Cardiac muscle cell (in vitro differentiated cells and primary cell): ENCODE measurements at regions not wholly inside any gene's neighbourhood (a gene's known extent, or its start where the extent isn't known, plus 50 kb on each side); places are given as distances from the start of the nearest gene placed in this dataset.

ENCODE experiments used
- DNase-seq, 2 donors: peaks; one replicate each; pipeline versions ENCODE4 v3.0.0 to v3.0.0-alpha.2; 2010 to 2017; ENCODE audit warnings: low read depth in 1 of 2, low spot score in 1 of 2
- H3K27ac ChIP-seq: fragments of 200-600 bp; sonication (generic); 2 replicates; pipeline ENCODE4 v1.5.1; 2016
- H3K27me3 ChIP-seq: fragments of 200-600 bp; sonication (generic); 2 replicates; pipeline ENCODE4 v1.6.0; 2016; ENCODE audit warnings: control low read depth
- H3K36me3 ChIP-seq: fragments of 200-600 bp; sonication (generic); 2 replicates; pipeline ENCODE4 v1.5.1; 2016; ENCODE audit warnings: control low read depth
- H3K4me1 ChIP-seq: fragments of 200-600 bp; sonication (generic); 2 replicates; pipeline ENCODE4 v1.8.1; 2017; ENCODE audit warnings: low read depth, mild to moderate bottlenecking, mixed run types
- H3K4me3 ChIP-seq: fragments of 200-600 bp; sonication (generic); 2 replicates; pipeline ENCODE4 v1.5.1; 2016; ENCODE audit warnings: mild to moderate bottlenecking
- H3K9me3 ChIP-seq: fragments of 200-600 bp; sonication (generic); 2 replicates; pipeline ENCODE4 v1.5.1; 2017; ENCODE audit warnings: low read depth, mild to moderate bottlenecking, control low read depth
- TF ChIP-seq, protein P1 (sequence below): IDR thresholded peaks from 2 replicates; pipeline ENCODE4 v1.5.1; 2012; ENCODE audit warnings: low read depth, mild to moderate bottlenecking, low read length

GRCh38 chr3:148532326-148532725 is 165.4 kb upstream of the AGTR1 start:
- H3K9me3 ChIP-seq: no peaks in the 10 kb centered on the region
- no peaks in the 10 kb centered on the region for H3K36me3 ChIP-seq
- no peak overlapping the region for H3K27ac ChIP-seq
- TF ChIP-seq, protein P1, sequence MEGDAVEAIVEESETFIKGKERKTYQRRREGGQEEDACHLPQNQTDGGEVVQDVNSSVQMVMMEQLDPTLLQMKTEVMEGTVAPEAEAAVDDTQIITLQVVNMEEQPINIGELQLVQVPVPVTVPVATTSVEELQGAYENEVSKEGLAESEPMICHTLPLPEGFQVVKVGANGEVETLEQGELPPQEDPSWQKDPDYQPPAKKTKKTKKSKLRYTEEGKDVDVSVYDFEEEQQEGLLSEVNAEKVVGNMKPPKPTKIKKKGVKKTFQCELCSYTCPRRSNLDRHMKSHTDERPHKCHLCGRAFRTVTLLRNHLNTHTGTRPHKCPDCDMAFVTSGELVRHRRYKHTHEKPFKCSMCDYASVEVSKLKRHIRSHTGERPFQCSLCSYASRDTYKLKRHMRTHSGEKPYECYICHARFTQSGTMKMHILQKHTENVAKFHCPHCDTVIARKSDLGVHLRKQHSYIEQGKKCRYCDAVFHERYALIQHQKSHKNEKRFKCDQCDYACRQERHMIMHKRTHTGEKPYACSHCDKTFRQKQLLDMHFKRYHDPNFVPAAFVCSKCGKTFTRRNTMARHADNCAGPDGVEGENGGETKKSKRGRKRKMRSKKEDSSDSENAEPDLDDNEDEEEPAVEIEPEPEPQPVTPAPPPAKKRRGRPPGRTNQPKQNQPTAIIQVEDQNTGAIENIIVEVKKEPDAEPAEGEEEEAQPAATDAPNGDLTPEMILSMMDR: no peak
- H3K27me3 ChIP-seq: no peaks in the 10 kb centered on the region
- DNase-seq: peak in 1 of 2 donors; percentile 3
- H3K4me3 ChIP-seq: no peak overlapping the region
- H3K4me1 ChIP-seq: no peaks in the 10 kb centered on the region

GRCh38 chr3:148532774-148533173 is 164.9 kb upstream of the AGTR1 start:
- H3K4me3 ChIP-seq: no peak overlapping the region
- DNase-seq: no peak
- H3K9me3 ChIP-seq: no peaks in the 10 kb centered on the region
- no peaks in the 10 kb centered on the region for H3K27me3 ChIP-seq
- no peaks in the 10 kb centered on the region for H3K4me1 ChIP-seq
- H3K36me3 ChIP-seq: no peaks in the 10 kb centered on the region
- TF ChIP-seq, protein P1: no peak
- H3K27ac ChIP-seq: no peak overlapping the region

DNA sequence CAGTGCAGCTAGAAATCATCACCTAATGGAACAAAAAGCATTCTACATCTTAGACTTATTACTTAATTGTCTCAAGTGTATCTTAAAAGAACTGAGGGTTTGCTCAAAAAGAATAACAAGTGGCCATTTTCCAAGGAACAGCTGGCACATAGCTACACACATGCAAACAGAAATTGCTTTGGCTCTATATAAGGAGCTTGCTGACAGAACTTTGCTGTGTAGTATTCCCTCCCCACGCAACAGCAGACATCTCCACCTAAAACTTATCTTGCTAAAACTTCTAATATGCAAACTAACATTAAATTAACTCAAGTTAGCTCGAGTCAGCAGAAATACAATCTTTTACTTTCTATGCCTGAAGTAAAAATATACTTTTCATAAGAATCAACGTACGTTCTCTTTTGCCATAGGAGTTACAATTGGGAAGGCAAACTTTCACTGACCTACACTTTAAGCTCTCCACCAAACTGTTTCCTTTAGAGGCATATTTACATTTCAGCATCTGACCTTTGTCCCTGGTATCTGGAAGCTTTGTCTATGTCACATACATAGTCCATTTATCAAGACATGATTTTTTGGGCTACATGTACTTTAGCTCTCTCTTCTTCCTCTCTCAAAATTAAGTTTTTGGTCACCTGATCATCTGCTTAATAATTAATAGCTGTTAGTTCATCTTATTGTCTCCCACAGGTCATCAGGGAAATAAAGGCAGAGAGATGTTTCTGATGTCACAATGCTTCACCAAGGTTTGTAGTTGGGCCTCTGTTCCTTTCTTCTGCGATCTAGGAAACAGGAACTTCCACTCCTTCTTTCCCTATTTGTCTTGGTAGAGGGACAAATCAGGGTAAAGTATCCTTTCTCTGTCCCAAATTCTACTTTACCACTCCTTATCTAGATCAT is 163.4 kb upstream of the AGTR1 start:
- H3K4me3 ChIP-seq: no peak overlapping the region
- H3K27ac ChIP-seq: no peak overlapping the region
- no peaks in the 10 kb centered on the region for H3K9me3 ChIP-seq
- DNase-seq: no peak
- no peaks in the 10 kb centered on the region for H3K27me3 ChIP-seq
- no peaks in the 10 kb centered on the region for H3K4me1 ChIP-seq
- TF ChIP-seq, protein P1: no peak
- H3K36me3 ChIP-seq: no peaks in the 10 kb centered on the region

DNA sequence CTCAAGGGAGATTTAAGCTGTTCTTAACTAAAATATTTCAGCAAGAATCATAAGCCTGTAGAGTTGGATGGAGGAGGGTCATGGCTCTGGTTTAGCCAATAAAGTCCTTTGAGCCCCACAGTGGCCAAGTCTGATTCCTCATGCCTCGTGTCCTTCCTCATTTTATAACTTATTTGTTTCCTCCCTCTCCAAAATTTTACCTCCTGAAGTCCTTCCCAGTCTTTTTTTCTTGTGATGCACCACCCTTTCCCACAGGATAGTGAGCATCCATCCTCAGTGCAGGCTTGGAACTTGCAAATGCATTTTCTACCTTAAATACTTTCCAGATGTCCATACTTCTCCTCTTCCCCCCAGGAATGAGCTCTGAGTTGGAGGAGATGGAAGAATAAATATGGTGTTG is 162.7 kb upstream of the AGTR1 start:
- Histone ChIP-seq H3K9me3 (no peaks in the 10 kb centered on the region), H3K27ac (no peak overlapping the region), H3K4me1 (no peaks in the 10 kb centered on the region), H3K4me3 (no peak overlapping the region), H3K27me3 (no peaks in the 10 kb centered on the region), H3K36me3 (no peaks in the 10 kb centered on the region)
- TF ChIP-seq, protein P1: no peak
- DNase-seq: no peak

- no peak for DNase-seq
- no peak overlapping the region for H3K4me3 ChIP-seq
- TF ChIP-seq, protein P1: no peak
Observed at GRCh38 chr3:148540266-148540665, 157.4 kb upstream of the AGTR1 start.

More at GRCh38 chr3:148540266-148540665, 157.4 kb upstream of the AGTR1 start:
- Histone ChIP-seq H3K9me3 (no peaks in the 10 kb centered on the region), H3K27ac (no peak overlapping the region), H3K36me3 (no peaks in the 10 kb centered on the region), H3K27me3 (no peaks in the 10 kb centered on the region), H3K4me1 (no peaks in the 10 kb centered on the region)
